Neuronal stem cell (in vitro differentiated cells): ENCODE measurements at regions not wholly inside any gene's neighbourhood (a gene's known extent, or its start where the extent isn't known, plus 50 kb on each side); places are given as distances from the start of the nearest gene placed in this dataset.
A peak's percentile ranks its signal among the peaks of the same experiment; 100 is the strongest.

Experiments
- DNase-seq: peaks from one replicate; pipeline ENCODE4 v3.0.0-alpha.2; 2013; ENCODE audit warnings: low spot score
- H2AFZ ChIP-seq: one replicate; pipeline ENCODE4 v1.6.1; 2013; ENCODE audit warnings: mild to moderate bottlenecking, low read length, inconsistent platforms
- H2AK5ac ChIP-seq: 2 replicates; pipeline ENCODE4 v1.6.1; 2013; ENCODE audit warnings: low read depth, mild to moderate bottlenecking, inconsistent platforms, low read length, moderate library complexity, mixed read lengths
- H2BK120ac ChIP-seq: 2 replicates; pipeline ENCODE4 v1.6.1; 2013; ENCODE audit warnings: low read depth, mild to moderate bottlenecking, inconsistent platforms, low read length, moderate library complexity, mixed read lengths
- H2BK12ac ChIP-seq: one replicate; pipeline ENCODE4 v1.6.1; 2013; ENCODE audit warnings: low read length, inconsistent platforms
- H2BK15ac ChIP-seq: 2 replicates; pipeline ENCODE4 v1.6.1; 2013; ENCODE audit warnings: mild to moderate bottlenecking, low read length, inconsistent platforms, mixed read lengths
- H2BK5ac ChIP-seq: one replicate; pipeline ENCODE4 v1.6.1; 2013; ENCODE audit warnings: inconsistent platforms, mild to moderate bottlenecking, low read length, moderate library complexity
- H3K14ac ChIP-seq: one replicate; pipeline ENCODE4 v1.6.1; 2013; ENCODE audit warnings: low read length, inconsistent platforms
- H3K18ac ChIP-seq: 2 replicates; pipeline ENCODE4 v1.6.1; 2013; ENCODE audit warnings: low read length, inconsistent platforms
- H3K23ac ChIP-seq: 2 replicates; pipeline ENCODE4 v1.6.1; 2013; ENCODE audit warnings: low read depth, mild to moderate bottlenecking, mixed read lengths, low read length, inconsistent platforms; ENCODE audit not compliant: poor library complexity
- H3K27ac ChIP-seq: replicated peaks from 3 replicates; pipeline ENCODE4 v1.5.1; 2013; ENCODE audit warnings: low read length, inconsistent platforms
- H3K27me3 ChIP-seq, 3 experiments: 2 replicates each; pipeline ENCODE4 v1.6.1; 2013; ENCODE audit warnings: low read length in 3 of 3, mild to moderate bottlenecking in 2 of 3, inconsistent platforms in 1 of 3, low read depth in 1 of 3, mixed read lengths in 1 of 3, moderate library complexity in 1 of 3; ENCODE audit not compliant: control insufficient read depth in 3 of 3, insufficient read depth in 3 of 3
- H3K36me3 ChIP-seq, 2 donors: replicated peaks in 1 of 2; 2 replicates each; pipeline ENCODE4 v1.6.1; 2013; ENCODE audit warnings: low read length in 2 of 2; ENCODE audit not compliant: control insufficient read depth in 2 of 2, insufficient read depth in 2 of 2
- H3K4ac ChIP-seq: 2 replicates; pipeline ENCODE4 v1.6.1; 2013; ENCODE audit warnings: inconsistent platforms, mild to moderate bottlenecking, low read length, moderate library complexity
- H3K4me1 ChIP-seq, 2 donors: 1 replicate in 1 of 2; 2 replicates in 1 of 2; pipeline ENCODE4 v1.6.1; 2013; ENCODE audit warnings: low read length in 2 of 2, low read depth in 1 of 2; ENCODE audit not compliant: control insufficient read depth in 2 of 2, insufficient read depth in 1 of 2
- H3K4me2 ChIP-seq: one replicate; pipeline ENCODE4 v1.6.1; 2013; ENCODE audit warnings: mild to moderate bottlenecking, low read length, inconsistent platforms; ENCODE audit not compliant: insufficient read depth, poor library complexity, severe bottlenecking
- H3K4me3 ChIP-seq, 2 donors: 2 replicates each; pipeline ENCODE4 v1.5.1; 2013; ENCODE audit warnings: low read length in 2 of 2, mild to moderate bottlenecking in 2 of 2, inconsistent platforms in 1 of 2, moderate library complexity in 1 of 2
- H3K79me1 ChIP-seq: one replicate; pipeline ENCODE4 v1.6.1; 2013; ENCODE audit warnings: low read depth, mild to moderate bottlenecking, inconsistent platforms, low read length, moderate library complexity
- H3K9ac ChIP-seq: one replicate; pipeline ENCODE4 v1.6.1; 2013; ENCODE audit warnings: mild to moderate bottlenecking, low read depth, low read length, inconsistent platforms; ENCODE audit not compliant: poor library complexity
- H3K9me3 ChIP-seq, 2 donors: replicated peaks in 1 of 2; 2 replicates each; pipeline versions ENCODE3 to v1.6.1; 2013; ENCODE audit warnings: low read length in 2 of 2, mild to moderate bottlenecking in 2 of 2, inconsistent platforms in 1 of 2, low read depth in 1 of 2, mixed read lengths in 1 of 2, moderate library complexity in 1 of 2; ENCODE audit not compliant: control insufficient read depth in 2 of 2, insufficient read depth in 1 of 2
- H4K8ac ChIP-seq: one replicate; pipeline ENCODE4 v1.6.1; 2013; ENCODE audit warnings: low read depth, mild to moderate bottlenecking, inconsistent platforms, low read length, moderate library complexity
- H4K91ac ChIP-seq: one replicate; pipeline ENCODE4 v1.6.1; 2013; ENCODE audit warnings: low read length, low read depth, mild to moderate bottlenecking, inconsistent platforms; ENCODE audit not compliant: poor library complexity
- WGBS, 2 donors: extraction: QIAGEN DNeasy Blood & Tissue Kit; methylation state at CpG; one replicate each; pipeline ENCODE4 v1.1.7; 2013; ENCODE audit warnings: missing lambda C conversion rate in 2 of 2, mixed read lengths in 1 of 2; ENCODE audit not compliant: insufficient read length in 2 of 2, insufficient replicate concordance in 1 of 2; ENCODE audit errors: extremely low coverage in 2 of 2; 5-methylcytosine and 5-hydroxymethylcytosine counted together

GRCh38 chr9:27629425-27629824 lies 56.1 kb upstream of the C9orf72 start:
- H3K36me3 ChIP-seq = no peaks in the 10 kb centered on the region
- no peaks in the 10 kb centered on the region for H3K79me1 ChIP-seq
- no peak overlapping the region for H4K91ac ChIP-seq
- H2AK5ac ChIP-seq = no peak overlapping the region
- H3K9ac ChIP-seq = no peak overlapping the region
- no peak overlapping the region for H3K4me2 ChIP-seq
- H2BK12ac ChIP-seq = no peak overlapping the region
- DNase-seq = no peak
- no peak overlapping the region for H2BK5ac ChIP-seq
- no peak overlapping the region for H3K4ac ChIP-seq
- no peak overlapping the region for H3K23ac ChIP-seq
- no peaks in the 10 kb centered on the region for H3K9me3 ChIP-seq
- no peak overlapping the region for H3K14ac ChIP-seq
- no peak overlapping the region for H3K27ac ChIP-seq
- H3K18ac ChIP-seq = no peak overlapping the region
- H2BK120ac ChIP-seq = no peak overlapping the region
- peaks cover 2 to 8% of the 10 kb centered on the region in 2 donors for H3K4me1 ChIP-seq
- no peak overlapping the region for H3K4me3 ChIP-seq
- WGBS, 2 donors = no CpG with 5 or more reads among the region's 2 CpGs
- no peak overlapping the region for H4K8ac ChIP-seq
- H2BK15ac ChIP-seq = no peak overlapping the region
- no peaks in the 10 kb centered on the region for H3K27me3 ChIP-seq
- H2AFZ ChIP-seq = no peak overlapping the region

GRCh38 chr9:27632254-27632653 lies 59.0 kb upstream of the C9orf72 start:
- Histone ChIP-seq H3K4ac (no peak overlapping the region), H2AK5ac (no peak overlapping the region), H2AFZ (peak overlapping the region; percentile 49), H2BK5ac (no peak overlapping the region), H4K8ac (no peak overlapping the region), H3K36me3 (no peaks in the 10 kb centered on the region), H3K4me1 (peaks cover 0 to 2% of the 10 kb centered on the region in 2 donors), H3K4me3 (no peak overlapping the region), H2BK15ac (no peak overlapping the region), H3K79me1 (no peaks in the 10 kb centered on the region), H3K4me2 (no peak overlapping the region), H3K23ac (no peak overlapping the region), H2BK12ac (no peak overlapping the region), H3K27me3 (no peaks in the 10 kb centered on the region), H3K9ac (no peak overlapping the region), H3K27ac (no peak overlapping the region), H4K91ac (no peak overlapping the region), H3K14ac (no peak overlapping the region), H3K18ac (no peak overlapping the region), H3K9me3 (no peaks in the 10 kb centered on the region), H2BK120ac (no peak overlapping the region)
- DNase-seq = no peak
- no CpG with 5 or more reads among the region's 6 CpGs for WGBS, 2 donors

- Histone ChIP-seq H3K14ac (no peak overlapping the region), H3K18ac (no peak overlapping the region), H3K9ac (no peak overlapping the region), H2AFZ (no peak overlapping the region), H2BK15ac (no peak overlapping the region), H3K23ac (no peak overlapping the region), H3K36me3 (no peaks in the 10 kb centered on the region), H3K9me3 (no peaks in the 10 kb centered on the region), H2AK5ac (no peak overlapping the region), H2BK5ac (no peak overlapping the region), H4K91ac (no peak overlapping the region), H3K27ac (no peak overlapping the region), H3K4me2 (no peak overlapping the region), H3K4me3 (no peak overlapping the region), H2BK12ac (no peak overlapping the region), H3K4me1 (no peaks in the 10 kb centered on the region), H2BK120ac (no peak overlapping the region), H3K4ac (no peak overlapping the region), H3K27me3 (no peaks in the 10 kb centered on the region), H4K8ac (no peak overlapping the region), H3K79me1 (no peaks in the 10 kb centered on the region)
- no peak for DNase-seq
- WGBS, 2 donors = no CpG with 5 or more reads among the region's 4 CpGs
These were observed 60.5 kb upstream of the C9orf72 start for GRCh38 chr9:27633764-27634163.

GRCh38 chr9:27634879-27635278 lies 61.6 kb upstream of the C9orf72 start:
- H3K27me3 ChIP-seq = no peaks in the 10 kb centered on the region
- no peak overlapping the region for H3K23ac ChIP-seq
- H3K4me1 ChIP-seq = no peaks in the 10 kb centered on the region
- no peak overlapping the region for H3K18ac ChIP-seq
- H2BK15ac ChIP-seq = no peak overlapping the region
- no peak overlapping the region for H3K4ac ChIP-seq
- H3K27ac ChIP-seq = no peak overlapping the region
- H3K36me3 ChIP-seq = no peaks in the 10 kb centered on the region
- H3K79me1 ChIP-seq = no peaks in the 10 kb centered on the region
- no peak overlapping the region for H3K9ac ChIP-seq
- H2AK5ac ChIP-seq = no peak overlapping the region
- H2BK12ac ChIP-seq = no peak overlapping the region
- H4K91ac ChIP-seq = no peak overlapping the region
- WGBS, 2 donors = no CpG with 5 or more reads among the region's 2 CpGs
- H3K14ac ChIP-seq = no peak overlapping the region
- DNase-seq = no peak
- no peak overlapping the region for H2AFZ ChIP-seq
- no peak overlapping the region for H4K8ac ChIP-seq
- H3K9me3 ChIP-seq = no peaks in the 10 kb centered on the region
- H2BK5ac ChIP-seq = no peak overlapping the region
- no peak overlapping the region for H3K4me2 ChIP-seq
- H2BK120ac ChIP-seq = no peak overlapping the region
- no peak overlapping the region for H3K4me3 ChIP-seq
